NCI-H82 treated with DMSO at 0.1 percent for 48 hours (cell line): ENCODE measurements at regions not wholly inside any gene's neighbourhood (a gene's known extent, or its start where the extent isn't known, plus 50 kb on each side); places are given as distances from the start of the nearest gene placed in this dataset.

Experiments used
- DNase-seq: peaks from one replicate; lab custom pipeline; 2025; ENCODE audit not compliant: unreplicated experiment; lab: John Stamatoyannopoulos, UW

DNA sequence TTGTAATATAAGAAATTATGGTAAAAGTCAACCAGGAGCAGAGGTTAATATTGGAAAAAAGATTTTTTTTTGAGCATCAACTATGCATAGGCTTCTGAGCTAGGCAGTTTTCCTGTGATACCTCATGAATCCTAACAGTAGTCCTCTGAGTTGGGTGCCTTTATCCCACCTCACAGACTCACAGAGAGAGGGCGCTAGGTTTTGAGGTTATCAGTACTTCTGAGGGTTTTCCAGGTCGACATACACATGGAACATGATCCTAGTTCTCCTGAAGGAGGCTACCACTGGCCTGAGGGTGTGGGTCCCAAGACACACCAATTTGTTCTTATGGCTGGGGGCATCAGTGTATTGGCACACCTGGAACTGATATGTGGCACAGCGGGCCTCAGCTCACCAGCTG lies 358.8 kb upstream of the JAG1 start:
- DNase-seq: no peak

DNA sequence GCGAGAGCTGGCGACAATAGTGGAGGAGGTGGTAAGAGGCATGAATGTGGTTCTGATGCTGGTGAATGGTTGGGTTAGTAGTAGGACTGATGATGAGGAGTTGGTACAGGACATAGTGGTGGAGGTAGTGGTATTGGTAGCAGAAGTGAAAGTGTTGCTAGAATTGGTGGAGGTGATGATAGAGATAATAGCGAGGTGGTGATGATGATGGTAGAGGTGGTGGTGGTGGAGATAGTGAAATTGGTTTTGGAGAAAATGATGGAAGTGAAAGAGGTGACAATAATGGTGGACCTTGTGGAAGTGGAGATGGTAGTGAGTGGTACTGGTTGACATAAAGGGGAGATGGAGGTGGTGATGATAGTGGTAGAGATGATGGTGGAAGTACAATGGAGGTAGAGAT lies 360.2 kb upstream of the JAG1 start:
- DNase-seq: no peak

DNA sequence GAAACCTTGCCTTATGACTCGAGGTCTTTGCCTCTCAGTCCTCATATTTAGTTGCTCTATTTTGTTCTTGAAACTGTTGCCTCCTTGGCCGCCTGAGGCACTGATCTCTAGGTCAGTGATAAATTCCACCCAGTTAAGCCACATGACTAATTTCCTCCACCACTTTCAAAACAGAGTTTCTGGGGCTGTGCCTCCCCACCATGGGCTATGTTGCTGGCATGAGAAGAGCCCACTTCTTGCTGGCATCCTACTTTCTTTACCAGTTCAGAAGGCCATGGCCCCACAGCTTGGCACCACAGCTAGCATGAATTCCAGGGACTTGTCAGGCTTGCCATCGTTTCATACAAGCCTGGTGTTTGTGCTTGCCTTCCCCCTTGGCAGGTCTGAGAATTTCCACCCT lies 361.4 kb upstream of the JAG1 start:
- no peak for DNase-seq

GRCh38 chr20:11041396-11041795 lies 367.6 kb upstream of the JAG1 start:
- DNase-seq: no peak

DNA sequence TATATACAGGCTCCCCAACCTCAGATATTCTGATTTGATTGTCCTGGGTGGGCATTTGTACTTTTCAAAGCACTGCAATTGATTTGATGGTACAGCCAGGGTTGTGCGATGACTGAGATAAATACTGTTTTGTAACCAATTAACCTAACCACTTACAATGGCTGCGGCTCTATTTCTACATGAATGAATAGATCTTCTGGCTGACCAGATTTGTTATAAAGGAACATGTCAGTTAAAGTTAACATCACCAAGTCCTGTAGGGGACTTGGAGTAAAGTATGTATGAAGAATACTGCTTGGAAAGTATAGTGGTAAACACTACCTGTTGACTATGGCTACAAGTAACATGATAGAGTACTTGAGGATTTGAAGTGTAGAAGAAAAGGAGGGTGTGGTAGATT lies 369.2 kb upstream of the JAG1 start:
- DNase-seq: no peak

DNA sequence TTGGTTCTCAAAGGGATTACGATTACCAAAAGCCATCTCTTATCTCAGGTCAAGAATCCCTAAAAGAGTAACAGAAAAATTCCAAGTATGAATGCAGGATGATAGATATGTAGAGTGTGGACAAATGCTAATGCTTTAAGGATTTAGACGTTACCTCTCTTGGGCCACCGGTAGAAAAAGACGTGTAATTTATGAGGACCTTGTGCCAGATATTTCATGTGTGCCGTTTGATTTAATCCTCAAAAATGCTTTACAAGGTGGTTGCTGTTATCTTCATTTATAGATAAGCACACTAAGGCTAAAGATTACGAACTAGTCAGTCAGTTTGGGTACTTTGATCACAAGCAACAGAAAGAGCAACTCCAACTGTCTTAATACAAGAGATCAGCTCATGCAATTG lies 370.8 kb upstream of the JAG1 start:
- DNase-seq: no peak

DNA sequence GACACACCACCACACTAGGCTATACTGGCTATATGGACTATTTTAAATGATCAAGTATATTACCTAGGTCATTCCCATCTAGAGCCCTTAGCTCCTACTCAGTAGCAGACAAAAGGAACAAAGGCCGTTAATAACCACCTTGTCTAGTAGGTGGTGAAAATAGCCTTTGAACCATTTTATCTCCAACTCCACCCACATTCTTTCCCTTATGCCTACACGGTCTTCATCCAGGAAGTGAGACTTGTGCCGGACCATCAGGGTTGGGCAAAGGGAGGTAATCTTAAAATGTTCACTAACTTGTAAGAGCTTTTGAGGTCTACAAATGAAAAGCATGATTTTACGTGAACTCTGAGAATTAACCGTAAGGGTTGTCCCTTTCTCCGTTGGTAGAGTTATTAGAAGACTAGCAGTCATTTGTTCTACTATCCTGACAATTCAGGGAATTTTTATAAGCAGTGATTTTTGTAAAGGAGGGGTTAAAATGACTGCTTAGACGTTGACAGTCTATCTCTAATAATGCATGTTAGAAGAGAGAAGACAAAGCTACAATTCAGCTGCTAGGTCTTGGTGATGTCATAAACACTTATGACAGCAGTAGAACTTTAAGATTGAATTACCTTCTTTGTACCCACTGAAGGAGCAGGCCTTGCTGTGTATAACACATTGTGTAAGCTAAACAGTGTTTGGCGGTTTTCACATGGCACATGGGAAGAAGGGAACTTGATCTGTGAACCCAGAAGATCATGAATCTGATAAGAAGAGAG lies 371.8 kb upstream of the JAG1 start:
- DNase-seq: no peak

DNA sequence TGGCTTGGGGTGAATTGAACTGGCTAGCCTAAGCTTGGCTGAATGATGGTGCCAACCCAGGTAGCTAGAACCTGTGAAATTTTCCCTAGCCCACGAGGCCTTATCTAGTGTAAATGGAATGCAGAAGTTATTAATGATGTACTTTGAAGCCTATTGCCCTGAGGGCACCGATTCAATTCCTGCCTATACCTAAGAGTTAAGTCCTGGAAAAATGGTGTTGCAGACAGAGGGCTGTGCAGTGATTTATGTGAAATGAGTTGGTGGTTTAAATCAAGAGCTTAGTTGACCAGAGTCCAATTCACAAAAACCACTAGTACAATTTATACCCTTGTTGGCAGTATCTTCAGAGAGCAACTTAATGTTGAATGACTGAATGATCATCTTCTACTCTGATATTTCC lies 373.8 kb upstream of the JAG1 start:
- no peak for DNase-seq

DNA sequence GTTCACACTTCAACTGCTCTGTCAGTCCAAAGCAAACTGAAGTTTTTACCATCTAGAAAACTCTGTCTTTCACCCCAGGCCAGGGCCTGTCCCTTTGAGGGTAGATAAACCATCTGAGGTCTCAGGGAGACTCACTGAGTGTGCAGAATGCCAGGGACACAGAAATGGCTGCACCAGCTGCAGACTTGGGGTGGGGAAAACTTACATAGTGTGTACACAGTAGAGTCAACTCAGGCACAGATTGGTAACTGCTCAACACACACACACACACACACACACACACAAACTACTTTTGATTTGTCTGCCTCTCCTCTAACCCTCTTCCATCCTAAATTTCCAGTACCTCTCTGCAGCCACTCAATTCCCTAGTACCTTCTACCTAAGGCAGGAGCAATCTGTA lies 374.9 kb upstream of the JAG1 start:
- no peak for DNase-seq

DNA sequence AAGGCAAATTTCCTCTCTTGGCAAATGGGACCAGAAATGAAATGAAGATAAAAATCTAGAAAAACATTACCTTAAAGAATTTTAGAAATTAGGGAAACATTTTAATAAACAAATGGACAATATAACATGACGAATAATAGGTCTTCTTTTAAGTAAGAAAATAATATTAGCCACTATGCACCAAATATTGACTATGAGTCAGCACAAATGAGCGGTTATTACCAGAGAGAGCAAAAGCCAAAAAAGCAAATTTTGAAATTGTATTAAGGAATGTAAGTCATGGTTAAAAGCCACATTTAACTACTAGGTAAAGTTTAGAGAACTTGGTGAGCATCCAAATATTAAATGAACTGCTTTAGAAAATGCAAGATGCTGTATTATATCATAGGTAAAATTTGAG lies 376.6 kb upstream of the JAG1 start:
- no peak for DNase-seq

DNA sequence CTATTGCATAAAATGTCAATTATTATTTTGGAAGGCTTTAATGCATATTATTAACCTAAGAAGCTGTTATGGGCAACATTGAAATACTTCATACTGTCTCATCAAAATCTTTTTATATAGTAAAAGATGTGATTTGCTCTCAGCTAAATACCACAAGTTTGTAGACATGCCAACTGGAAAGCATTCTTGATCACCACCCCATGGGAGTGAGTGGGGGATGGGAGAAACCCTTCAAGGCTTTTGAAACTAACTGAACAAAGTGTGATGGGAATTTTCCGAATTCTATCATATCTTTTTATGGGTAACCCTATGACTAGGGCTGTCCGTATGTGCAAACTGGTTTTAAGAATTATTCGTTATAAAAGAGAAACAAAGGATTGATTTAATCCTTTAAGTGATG lies 377.3 kb upstream of the JAG1 start:
- DNase-seq: no peak

- no peak for DNase-seq
These were observed 379.5 kb upstream of the JAG1 start for GRCh38 chr20:11053310-11053709.

DNA sequence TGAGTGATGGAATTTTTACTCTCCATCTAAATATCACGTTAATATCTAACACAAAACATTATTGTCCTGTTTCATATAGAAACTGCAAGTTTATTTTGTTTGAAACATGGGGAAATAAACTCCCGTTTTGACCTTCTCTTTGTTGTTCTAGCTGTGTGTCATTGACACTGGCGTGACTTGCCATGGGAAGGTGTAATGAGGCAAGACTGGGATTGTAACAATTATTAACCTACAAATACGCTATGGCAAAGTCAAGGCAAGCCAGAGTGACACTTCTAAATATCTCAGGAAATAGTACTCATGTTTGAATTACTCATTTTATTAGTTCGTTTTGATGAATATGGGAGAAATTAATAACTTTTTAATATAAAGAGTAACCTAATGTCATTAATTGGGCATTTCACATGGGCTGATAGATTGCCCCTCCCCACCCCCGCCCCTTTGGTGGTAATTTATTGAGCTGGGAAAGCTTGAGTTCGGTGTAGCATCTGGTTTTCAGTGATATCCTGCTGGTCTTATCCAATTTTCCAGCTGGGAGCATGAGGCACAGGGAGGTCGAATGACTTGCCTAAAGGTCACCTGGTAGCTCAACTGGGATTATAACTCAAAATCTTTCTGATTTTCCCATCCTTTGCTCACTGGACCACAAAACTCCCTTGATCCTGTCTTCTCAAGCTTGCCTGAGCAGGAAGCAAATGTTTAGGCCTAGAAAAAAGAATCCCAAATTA lies 380.6 kb upstream of the JAG1 start:
- peak; percentile 31 for DNase-seq

DNA sequence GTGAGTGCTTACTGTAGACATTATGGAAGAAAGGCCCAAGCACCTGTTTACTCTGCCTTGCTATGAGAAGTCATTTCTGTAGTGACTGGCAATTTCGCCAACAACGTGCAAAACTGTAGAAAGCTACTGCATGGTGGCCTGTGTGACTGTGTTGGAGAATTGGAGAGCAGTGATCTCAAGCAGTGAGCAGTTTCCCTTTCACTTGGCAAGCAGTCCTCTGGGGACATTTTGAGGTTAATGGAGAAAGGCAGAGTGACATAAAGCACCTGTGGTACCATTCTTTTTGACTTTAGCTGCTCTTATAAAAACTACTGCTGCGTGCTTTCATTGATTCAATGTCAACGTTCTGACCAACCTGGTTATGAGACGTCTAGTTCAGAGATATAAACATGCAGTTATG lies 382.6 kb upstream of the JAG1 start:
- DNase-seq: no peak

DNA sequence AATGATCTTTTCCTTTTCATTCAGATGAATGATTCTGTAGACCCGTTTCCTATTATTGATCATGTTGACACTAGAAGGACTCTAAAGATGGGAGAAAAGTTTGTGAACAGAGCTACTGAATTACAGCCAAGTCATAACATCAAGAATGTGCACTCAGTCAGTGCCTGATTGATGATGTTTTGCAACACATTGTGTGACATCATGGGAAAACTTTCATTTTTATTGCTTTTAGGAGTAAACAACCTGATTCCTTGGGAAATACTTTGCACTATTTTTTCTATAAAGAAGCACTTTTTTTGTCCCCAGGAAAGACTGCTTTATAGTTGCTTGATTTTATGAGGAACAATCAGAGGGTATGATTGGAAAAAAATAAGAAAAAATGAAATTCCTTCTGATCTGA lies 383.8 kb upstream of the JAG1 start:
- DNase-seq: no peak

DNA sequence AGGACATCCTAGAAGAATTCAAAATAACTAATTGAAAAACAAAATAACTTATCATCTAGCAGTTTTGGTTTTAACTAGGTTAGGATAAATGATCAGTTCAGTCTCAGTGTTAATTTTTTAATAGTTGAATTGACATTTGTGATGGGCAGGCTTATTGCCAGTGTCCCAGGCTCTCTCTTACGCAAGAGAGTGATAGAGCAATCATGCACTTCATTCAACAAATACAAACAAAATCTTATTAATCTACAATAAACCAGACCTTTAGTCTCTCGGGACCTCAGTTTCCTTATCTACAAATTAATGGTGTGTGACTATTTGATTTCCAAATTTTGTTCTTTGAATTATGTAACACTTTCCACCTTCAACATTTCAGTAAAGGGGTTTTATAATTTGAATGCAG lies 385.9 kb upstream of the JAG1 start:
- DNase-seq: no peak

- DNase-seq: no peak
These were observed 386.8 kb upstream of the JAG1 start for GRCh38 chr20:11060423-11061185.

DNA sequence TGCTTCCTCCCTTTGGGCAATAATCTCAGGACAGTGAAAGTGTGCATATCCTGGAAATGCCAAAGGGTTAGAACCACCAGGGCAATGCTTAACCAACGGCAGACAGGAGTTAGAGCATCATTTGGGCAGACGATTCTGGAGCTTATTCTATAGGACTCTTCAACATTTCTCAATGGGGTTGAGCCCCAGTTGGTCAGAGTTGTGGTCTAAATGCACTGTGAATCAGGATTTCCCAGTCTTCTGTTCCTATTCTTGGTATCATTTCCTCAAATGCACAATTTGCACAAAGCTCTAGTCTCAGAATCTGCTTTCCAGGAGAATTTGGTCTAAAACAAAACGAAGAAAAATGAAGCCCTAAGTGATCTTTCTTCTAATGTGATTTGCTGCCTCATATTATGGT lies 389.6 kb upstream of the JAG1 start:
- DNase-seq: no peak

- no peak for DNase-seq
These were observed 391.1 kb upstream of the JAG1 start for GRCh38 chr20:11064946-11065345.

GRCh38 chr20:11067359-11067758 lies 393.6 kb upstream of the JAG1 start:
- DNase-seq: no peak

DNA sequence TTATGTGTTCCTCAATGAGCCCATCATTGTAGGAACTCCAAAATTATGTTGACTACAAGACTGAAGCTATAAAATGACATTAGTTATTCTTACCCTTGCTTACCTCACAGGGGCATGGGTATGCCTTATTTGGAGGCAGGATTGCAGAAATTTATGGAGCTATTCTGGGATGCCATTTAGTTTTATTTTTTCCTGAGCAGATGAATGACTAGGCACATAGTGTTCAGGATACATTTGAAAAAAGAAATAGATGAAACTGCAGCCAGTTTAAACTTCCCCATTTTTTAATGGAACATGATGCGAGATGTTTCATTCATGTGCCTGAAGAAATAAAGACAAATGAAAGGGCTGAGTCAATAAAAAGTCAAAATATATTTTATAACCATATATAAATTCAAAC lies 399.2 kb upstream of the JAG1 start:
- no peak for DNase-seq

GRCh38 chr20:11076434-11077105 lies 402.8 kb upstream of the JAG1 start:
- DNase-seq: no peak
